Bronchial epithelial cell (primary cell): ENCODE measurements at regions not wholly inside any gene's neighbourhood (a gene's known extent, or its start where the extent isn't known, plus 50 kb on each side); places are given as distances from the start of the nearest gene placed in this dataset.

Experiments used
- DNase-seq: peaks from one replicate; pipeline ENCODE4 v3.0.0-alpha.2; 2010; ENCODE audit warnings: low read depth
- FAIRE-seq: peaks from 2 replicates; lab custom pipeline; 2011; peaks lifted over from hg19 to GRCh38; lab: Jason Lieb, UNC
- H3K27me3 ChIP-seq: 2 replicates; pipeline ENCODE4 v1.5.1; 2011; ENCODE audit warnings: low read length; ENCODE audit not compliant: control insufficient read depth, insufficient read depth
- H3K36me3 ChIP-seq: 2 replicates; pipeline ENCODE4 v1.5.1; 2011; ENCODE audit warnings: low read length; ENCODE audit not compliant: control insufficient read depth, insufficient read depth
- H3K4me3 ChIP-seq: 2 replicates; pipeline ENCODE4 v1.5.1; 2011; ENCODE audit warnings: mild to moderate bottlenecking, low read depth, low read length, control low read depth
- CTCF ChIP-seq: IDR thresholded peaks from 2 replicates; pipeline ENCODE4 v1.5.1; 2011; ENCODE audit warnings: mild to moderate bottlenecking, moderate library complexity, low read length, control low read depth, inconsistent platforms; ENCODE audit not compliant: insufficient read depth, severe bottlenecking

GRCh38 chr6:54031169-54031568 lies 80.1 kb upstream of the MLIP start:
- DNase-seq (no peak), FAIRE-seq (peak; percentile 13)
- no peaks in the 10 kb centered on the region for H3K27me3 ChIP-seq
- H3K36me3 ChIP-seq, result no peaks in the 10 kb centered on the region
- no peak for TF ChIP-seq CTCF
- H3K4me3 ChIP-seq, result no peak overlapping the region

GRCh38 chr6:54037277-54037779 lies 73.9 kb upstream of the MLIP start:
- TF ChIP-seq CTCF, result no peak
- FAIRE-seq, result peak; percentile 36
- DNase-seq, result no peak

GRCh38 chr6:54040545-54040944 lies 70.7 kb upstream of the MLIP start:
- FAIRE-seq, result no peak
- TF ChIP-seq CTCF, result no peak
- no peak overlapping the region for H3K4me3 ChIP-seq
- no peaks in the 10 kb centered on the region for H3K36me3 ChIP-seq
- H3K27me3 ChIP-seq, result no peaks in the 10 kb centered on the region
- no peak for DNase-seq

More at GRCh38 chr6:54037277-54037779, 73.9 kb upstream of the MLIP start:
- Histone ChIP-seq H3K36me3 (no peaks in the 10 kb centered on the region), H3K4me3 (no peak overlapping the region), H3K27me3 (no peaks in the 10 kb centered on the region)

- H3K4me3 ChIP-seq, result no peak overlapping the region
- DNase-seq (no peak), FAIRE-seq (no peak)
- TF ChIP-seq CTCF, result no peak
- no peaks in the 10 kb centered on the region for H3K36me3 ChIP-seq
- H3K27me3 ChIP-seq, result no peaks in the 10 kb centered on the region
Observed at GRCh38 chr6:54041239-54041638, 70.0 kb upstream of the MLIP start.

GRCh38 chr6:54043360-54043759 lies 67.9 kb upstream of the MLIP start:
- no peak for TF ChIP-seq CTCF
- Histone ChIP-seq H3K36me3 (no peaks in the 10 kb centered on the region), H3K27me3 (no peaks in the 10 kb centered on the region), H3K4me3 (no peak overlapping the region)
- no peak for FAIRE-seq
- DNase-seq, result no peak

- Histone ChIP-seq H3K4me3 (no peak overlapping the region), H3K27me3 (no peaks in the 10 kb centered on the region), H3K36me3 (no peaks in the 10 kb centered on the region)
- DNase-seq, result no peak
- TF ChIP-seq CTCF, result no peak
- FAIRE-seq, result no peak
Observed at GRCh38 chr6:54044059-54044458, 67.2 kb upstream of the MLIP start.
